HepG2 (cell line): ENCODE measurements at regions not wholly inside any gene's neighbourhood (a gene's known extent, or its start where the extent isn't known, plus 50 kb on each side); places are given as distances from the start of the nearest gene placed in this dataset.

Experiments used
- BRD4 ChIP-seq: sonication (generic); formaldehyde crosslinking; IDR thresholded peaks from 2 replicates; pipeline ENCODE4 v1.4.0; 2020; ENCODE audit warnings: missing genetic modification reagents
- HNRNPK ChIP-seq: fragments of 200-400 bp; formaldehyde crosslinking; IDR thresholded peaks from 2 replicates; pipeline ENCODE4 v1.6.1; 2018; ENCODE audit warnings: low read length, low read depth, moderate library complexity, mild to moderate bottlenecking; ENCODE audit not compliant: poor library complexity, severe bottlenecking
- IKZF5 ChIP-seq: IDR thresholded peaks from 2 replicates; pipeline ENCODE4 v1.6.1; 2018; ENCODE audit warnings: missing genetic modification reagents, mild to moderate bottlenecking, missing compliant biosample characterization
- IRF9 ChIP-seq: sonication (generic); formaldehyde crosslinking; IDR thresholded peaks from 2 replicates; pipeline ENCODE4 v1.8.0; 2022; ENCODE audit warnings: missing genetic modification reagents, mild to moderate bottlenecking, borderline replicate concordance
- MEF2D ChIP-seq: sonication (generic); formaldehyde crosslinking; IDR thresholded peaks from 2 replicates; pipeline ENCODE4 v1.5.1; 2020; ENCODE audit warnings: mild to moderate bottlenecking, missing genetic modification reagents
- TOPORS ChIP-seq: sonication (generic); formaldehyde crosslinking; IDR thresholded peaks from 2 replicates; pipeline ENCODE4 v1.8.0; 2023; ENCODE audit warnings: mild to moderate bottlenecking, missing genetic modification reagents
- ZBTB25 ChIP-seq: IDR thresholded peaks from 2 replicates; pipeline ENCODE4 v1.6.1; 2018; ENCODE audit warnings: missing genetic modification reagents
- ZNF3 ChIP-seq: IDR thresholded peaks from 2 replicates; pipeline ENCODE4 v1.7.0; 2017; ENCODE audit warnings: inconsistent platforms
- ZNF557 ChIP-seq: sonication (generic); formaldehyde crosslinking; IDR thresholded peaks from 2 replicates; pipeline ENCODE4 v1.4.0; 2020; ENCODE audit warnings: missing genetic modification reagents
- ZNF703 ChIP-seq: sonication (generic); formaldehyde crosslinking; IDR thresholded peaks from 2 replicates; pipeline ENCODE4 v1.5.1; 2020; ENCODE audit warnings: missing genetic modification reagents, mild to moderate bottlenecking, moderate library complexity, borderline replicate concordance
- ZNF776 ChIP-seq: sonication (generic); formaldehyde crosslinking; IDR thresholded peaks from 2 replicates; pipeline ENCODE4 v1.4.0; 2020; ENCODE audit warnings: mild to moderate bottlenecking, missing genetic modification reagents
- TF ChIP-seq, protein P1 (sequence below): sonication (generic); formaldehyde crosslinking; IDR thresholded peaks from 2 replicates; pipeline ENCODE4 v1.8.1; 2022; ENCODE audit warnings: low read depth, mild to moderate bottlenecking, missing genetic modification reagents

DNA sequence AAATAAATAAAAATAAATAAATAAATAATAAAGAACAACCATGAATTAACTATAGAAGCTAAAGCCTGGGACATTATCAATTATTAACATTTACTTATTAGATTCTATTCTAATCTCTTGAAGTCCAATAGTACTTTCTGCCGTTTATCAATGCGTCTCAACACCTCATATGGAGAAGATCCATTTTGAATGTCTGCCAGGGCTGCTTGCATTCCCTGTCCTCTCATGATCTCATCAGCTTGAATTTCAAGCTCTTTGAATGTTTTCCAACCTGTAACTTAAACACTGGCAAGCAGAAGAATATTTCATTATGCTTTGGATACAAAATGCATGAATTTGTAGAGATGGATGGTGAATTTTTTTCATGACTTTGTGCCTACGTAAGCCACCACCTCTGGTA, 191.9 kb upstream of the ANKFN1 start (continued):
- no peak for TF ChIP-seq IRF9 (CRISPR knock-in tag)
- TF ChIP-seq MEF2D (CRISPR knock-in tag), result no peak
- no peak for TF ChIP-seq ZBTB25 (CRISPR knock-in tag)
- no peak for TF ChIP-seq HNRNPK
- TF ChIP-seq, protein P1, sequence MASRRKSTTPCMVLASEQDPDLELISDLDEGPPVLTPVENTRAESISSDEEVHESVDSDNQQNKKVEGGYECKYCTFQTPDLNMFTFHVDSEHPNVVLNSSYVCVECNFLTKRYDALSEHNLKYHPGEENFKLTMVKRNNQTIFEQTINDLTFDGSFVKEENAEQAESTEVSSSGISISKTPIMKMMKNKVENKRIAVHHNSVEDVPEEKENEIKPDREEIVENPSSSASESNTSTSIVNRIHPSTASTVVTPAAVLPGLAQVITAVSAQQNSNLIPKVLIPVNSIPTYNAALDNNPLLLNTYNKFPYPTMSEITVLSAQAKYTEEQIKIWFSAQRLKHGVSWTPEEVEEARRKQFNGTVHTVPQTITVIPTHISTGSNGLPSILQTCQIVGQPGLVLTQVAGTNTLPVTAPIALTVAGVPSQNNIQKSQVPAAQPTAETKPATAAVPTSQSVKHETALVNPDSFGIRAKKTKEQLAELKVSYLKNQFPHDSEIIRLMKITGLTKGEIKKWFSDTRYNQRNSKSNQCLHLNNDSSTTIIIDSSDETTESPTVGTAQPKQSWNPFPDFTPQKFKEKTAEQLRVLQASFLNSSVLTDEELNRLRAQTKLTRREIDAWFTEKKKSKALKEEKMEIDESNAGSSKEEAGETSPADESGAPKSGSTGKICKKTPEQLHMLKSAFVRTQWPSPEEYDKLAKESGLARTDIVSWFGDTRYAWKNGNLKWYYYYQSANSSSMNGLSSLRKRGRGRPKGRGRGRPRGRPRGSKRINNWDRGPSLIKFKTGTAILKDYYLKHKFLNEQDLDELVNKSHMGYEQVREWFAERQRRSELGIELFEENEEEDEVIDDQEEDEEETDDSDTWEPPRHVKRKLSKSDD (CRISPR knock-in tag), result no peak
- no peak for TF ChIP-seq ZNF703 (CRISPR knock-in tag)
- TF ChIP-seq TOPORS (CRISPR knock-in tag), result no peak
- TF ChIP-seq ZNF776, result no peak
- TF ChIP-seq ZNF3 (CRISPR knock-in tag), result no peak
- TF ChIP-seq BRD4 (CRISPR knock-in tag), result no peak
- TF ChIP-seq ZNF557 (CRISPR knock-in tag), result no peak
- TF ChIP-seq IKZF5, result no peak
